ENCODE measurements at regions not wholly inside any gene's neighbourhood (a gene's known extent, or its start where the extent isn't known, plus 50 kb on each side); places are given as distances from the start of the nearest gene placed in this dataset.

DNA sequence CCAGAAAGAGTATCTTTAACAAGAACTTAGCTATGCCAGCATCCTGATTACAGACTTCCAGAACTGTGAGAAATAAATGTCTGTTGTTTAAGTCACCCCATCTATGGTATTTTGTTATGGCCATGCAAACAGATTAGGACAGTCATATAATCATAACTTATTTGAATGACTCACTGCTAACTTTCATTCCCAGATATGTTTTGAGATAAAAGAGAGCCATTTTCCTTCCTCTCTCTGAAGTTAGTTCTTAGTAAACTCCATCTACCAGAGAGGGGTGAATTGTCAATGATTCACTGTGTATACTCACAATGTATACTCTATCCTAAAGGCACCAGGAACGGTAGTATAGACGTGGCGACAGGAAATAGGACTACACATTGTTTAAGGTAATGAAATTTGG, 179.4 kb upstream of the DPH6 start:
- H3K27me3 ChIP-seq (ENCODE audit: control insufficient read depth, low read length): no peaks in the 10 kb centered on the region
- no peak overlapping the region for H3K4me2 ChIP-seq (ENCODE audit: low read length)
- no peaks in the 10 kb centered on the region for H4K20me1 ChIP-seq (ENCODE audit: control insufficient read depth, insufficient read depth, low read depth, low read length)
- H3K9me2 ChIP-seq (replicated peaks; ENCODE audit: control insufficient read depth, low read length): no peaks in the 10 kb centered on the region
- H3K4me1 ChIP-seq (ENCODE audit: control insufficient read depth, low read length): no peaks in the 10 kb centered on the region
- no peak overlapping the region for H3K4me3 ChIP-seq (ENCODE audit: low read length)
- no peaks in the 10 kb centered on the region for H3K9me3 ChIP-seq (ENCODE audit: control insufficient read depth, insufficient read depth, low read length)
- no peak overlapping the region for H3K27ac ChIP-seq (ENCODE audit: low read depth, low read length)
- no peaks in the 10 kb centered on the region for H3K79me2 ChIP-seq (ENCODE audit: control insufficient read depth, low read length)
- TF ChIP-seq, protein P1, sequence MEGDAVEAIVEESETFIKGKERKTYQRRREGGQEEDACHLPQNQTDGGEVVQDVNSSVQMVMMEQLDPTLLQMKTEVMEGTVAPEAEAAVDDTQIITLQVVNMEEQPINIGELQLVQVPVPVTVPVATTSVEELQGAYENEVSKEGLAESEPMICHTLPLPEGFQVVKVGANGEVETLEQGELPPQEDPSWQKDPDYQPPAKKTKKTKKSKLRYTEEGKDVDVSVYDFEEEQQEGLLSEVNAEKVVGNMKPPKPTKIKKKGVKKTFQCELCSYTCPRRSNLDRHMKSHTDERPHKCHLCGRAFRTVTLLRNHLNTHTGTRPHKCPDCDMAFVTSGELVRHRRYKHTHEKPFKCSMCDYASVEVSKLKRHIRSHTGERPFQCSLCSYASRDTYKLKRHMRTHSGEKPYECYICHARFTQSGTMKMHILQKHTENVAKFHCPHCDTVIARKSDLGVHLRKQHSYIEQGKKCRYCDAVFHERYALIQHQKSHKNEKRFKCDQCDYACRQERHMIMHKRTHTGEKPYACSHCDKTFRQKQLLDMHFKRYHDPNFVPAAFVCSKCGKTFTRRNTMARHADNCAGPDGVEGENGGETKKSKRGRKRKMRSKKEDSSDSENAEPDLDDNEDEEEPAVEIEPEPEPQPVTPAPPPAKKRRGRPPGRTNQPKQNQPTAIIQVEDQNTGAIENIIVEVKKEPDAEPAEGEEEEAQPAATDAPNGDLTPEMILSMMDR (IDR thresholded peaks at IDR 0.05; ENCODE audit: low read depth, low read length, poor library complexity, severe bottlenecking): no peak
- H3F3A ChIP-seq (ENCODE audit: control insufficient read depth, insufficient read depth): no peaks in the 10 kb centered on the region
- H3K36me3 ChIP-seq (ENCODE audit: control insufficient read depth, low read length): no peaks in the 10 kb centered on the region

DNA sequence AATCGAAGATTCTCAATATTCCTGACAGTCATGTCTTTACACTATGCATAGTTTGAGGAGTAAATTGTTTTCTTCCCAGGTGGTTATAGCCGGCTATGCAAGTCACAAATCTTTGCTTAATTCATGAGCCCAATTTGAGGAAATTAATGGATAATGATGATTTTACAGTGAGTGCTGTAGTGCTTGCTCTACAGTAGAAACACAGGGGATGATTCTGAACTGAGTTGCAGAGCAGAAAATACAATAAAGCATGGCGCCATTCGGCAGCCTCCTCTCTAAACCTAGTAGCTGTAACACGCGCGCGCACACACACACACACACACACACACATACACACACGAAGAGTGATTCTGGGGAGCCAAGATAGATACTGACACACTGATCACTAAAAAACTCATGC, 181.7 kb upstream of the DPH6 start:
- H3K27ac ChIP-seq (ENCODE audit: low read depth, low read length): no peak overlapping the region
- no peaks in the 10 kb centered on the region for H3K27me3 ChIP-seq (ENCODE audit: control insufficient read depth, low read length)
- no peaks in the 10 kb centered on the region for H3K9me3 ChIP-seq (ENCODE audit: control insufficient read depth, insufficient read depth, low read length)
- no peaks in the 10 kb centered on the region for H3K4me1 ChIP-seq (ENCODE audit: control insufficient read depth, low read length)
- H3F3A ChIP-seq (ENCODE audit: control insufficient read depth, insufficient read depth): 0 out of 2 replicates have a peak, but pooled peaks cover 3% of the 10 kb centered on the region
- no peak overlapping the region for H3K4me2 ChIP-seq (ENCODE audit: low read length)
- no peaks in the 10 kb centered on the region for H3K79me2 ChIP-seq (ENCODE audit: control insufficient read depth, low read length)
- H3K36me3 ChIP-seq (ENCODE audit: control insufficient read depth, low read length): no peaks in the 10 kb centered on the region
- H4K20me1 ChIP-seq (ENCODE audit: control insufficient read depth, insufficient read depth, low read depth, low read length): no peaks in the 10 kb centered on the region
- H3K4me3 ChIP-seq (ENCODE audit: low read length): no peak overlapping the region
- no peak for TF ChIP-seq EZH2phosphoT487 (IDR thresholded peaks at IDR 0.05; ENCODE audit: borderline replicate concordance, low read length)
- TF ChIP-seq, protein P1 (IDR thresholded peaks at IDR 0.05; ENCODE audit: low read depth, low read length, poor library complexity, severe bottlenecking): no peak
- no peaks in the 10 kb centered on the region for H3K9me2 ChIP-seq (replicated peaks; ENCODE audit: control insufficient read depth, low read length)

DNA sequence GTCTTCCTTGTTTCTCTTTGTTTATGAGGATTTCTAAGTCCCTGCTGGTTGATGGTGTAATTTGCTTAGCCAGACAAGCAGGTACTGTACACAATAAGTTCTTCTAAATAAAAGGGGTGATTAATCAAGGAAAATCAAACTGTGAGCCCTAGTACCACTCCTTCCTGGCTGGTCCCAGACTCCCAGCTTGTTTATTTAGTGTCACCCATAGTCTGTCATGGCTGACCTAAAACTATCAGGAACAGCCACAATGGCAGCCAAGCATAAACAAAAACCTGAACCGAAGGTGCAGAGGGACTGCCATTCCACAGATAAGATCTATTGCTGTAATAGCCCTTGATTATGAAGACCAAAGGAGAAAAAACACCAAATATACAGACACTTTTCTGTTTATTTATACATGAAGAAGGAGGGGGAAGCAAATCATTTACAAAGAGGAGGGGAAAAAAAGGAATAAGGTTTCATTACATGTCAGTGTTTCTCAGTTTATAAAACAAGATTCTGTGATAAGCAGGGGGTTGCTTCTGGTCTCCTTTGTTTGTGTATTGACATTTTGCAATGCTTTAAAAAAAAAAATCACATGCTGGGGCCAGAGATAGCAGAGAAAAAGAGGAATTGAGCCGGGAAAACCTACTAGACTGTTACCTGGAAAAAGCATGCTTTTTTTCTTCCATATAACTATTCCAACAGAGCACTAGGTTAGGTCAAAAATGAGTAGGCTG, 182.4 kb upstream of the DPH6 start:
- Histone ChIP-seq H3K27me3 (ENCODE audit: control insufficient read depth, low read length) (no peaks in the 10 kb centered on the region), H3K36me3 (ENCODE audit: control insufficient read depth, low read length) (no peaks in the 10 kb centered on the region), H3F3A (ENCODE audit: control insufficient read depth, insufficient read depth) (0 out of 2 replicates have a peak, but pooled peaks cover 3% of the 10 kb centered on the region), H4K20me1 (ENCODE audit: control insufficient read depth, insufficient read depth, low read depth, low read length) (no peaks in the 10 kb centered on the region), H3K27ac (ENCODE audit: low read depth, low read length) (no peak overlapping the region), H3K9me3 (ENCODE audit: control insufficient read depth, insufficient read depth, low read length) (no peaks in the 10 kb centered on the region), H3K79me2 (ENCODE audit: control insufficient read depth, low read length) (no peaks in the 10 kb centered on the region), H3K9me2 (replicated peaks; ENCODE audit: control insufficient read depth, low read length) (no peaks in the 10 kb centered on the region), H3K4me1 (ENCODE audit: control insufficient read depth, low read length) (no peaks in the 10 kb centered on the region), H3K4me3 (ENCODE audit: low read length) (no peak overlapping the region), H3K4me2 (ENCODE audit: low read length) (no peak overlapping the region)
- TF ChIP-seq, protein P1 (IDR thresholded peaks at IDR 0.05; ENCODE audit: low read depth, low read length, poor library complexity, severe bottlenecking): no peak
- no peak for TF ChIP-seq EZH2phosphoT487 (IDR thresholded peaks at IDR 0.05; ENCODE audit: borderline replicate concordance, low read length)
